ENCODE measurements at regions not wholly inside any gene's neighbourhood (a gene's known extent, or its start where the extent isn't known, plus 50 kb on each side); places are given as distances from the start of the nearest gene placed in this dataset.

GRCh38 chr5:159712672-159713071 lies 203.6 kb upstream of the ADRA1B start:
- no peak for DNase-seq

GRCh38 chr5:159713254-159713653 lies 203.0 kb upstream of the ADRA1B start:
- no peak for DNase-seq

- DNase-seq, result no peak
Observed at GRCh38 chr5:159713773-159714172, 202.5 kb upstream of the ADRA1B start.

GRCh38 chr5:159725475-159725874 lies 190.8 kb upstream of the ADRA1B start:
- DNase-seq, result no peak

GRCh38 chr5:159727167-159727566 lies 189.1 kb upstream of the ADRA1B start:
- DNase-seq, result no peak

GRCh38 chr5:159730285-159730684 lies 186.0 kb upstream of the ADRA1B start:
- no peak for DNase-seq

GRCh38 chr5:159732220-159732619 lies 184.1 kb upstream of the ADRA1B start:
- DNase-seq, result no peak

- DNase-seq, result no peak
Observed at GRCh38 chr5:159734366-159734765, 181.9 kb upstream of the ADRA1B start.

GRCh38 chr5:159735036-159735435 lies 181.2 kb upstream of the ADRA1B start:
- no peak for DNase-seq

GRCh38 chr5:159735749-159736660 lies 180.3 kb upstream of the ADRA1B start:
- no peak for DNase-seq

- DNase-seq, result no peak
Observed at GRCh38 chr5:159736844-159737243, 179.4 kb upstream of the ADRA1B start.

GRCh38 chr5:159737263-159737662 lies 179.0 kb upstream of the ADRA1B start:
- no peak for DNase-seq

GRCh38 chr5:159741829-159742322 lies 174.4 kb upstream of the ADRA1B start:
- DNase-seq, result no peak

GRCh38 chr5:159743234-159743633 lies 173.0 kb upstream of the ADRA1B start:
- no peak for DNase-seq

- no peak for DNase-seq
Observed at GRCh38 chr5:159746707-159747106, 169.6 kb upstream of the ADRA1B start.

GRCh38 chr5:159749146-159749545 lies 167.1 kb upstream of the ADRA1B start:
- no peak for DNase-seq

GRCh38 chr5:159750226-159750625 lies 166.1 kb upstream of the ADRA1B start:
- no peak for DNase-seq

- no peak for DNase-seq
Observed at GRCh38 chr5:159751459-159751858, 164.8 kb upstream of the ADRA1B start.

GRCh38 chr5:159752622-159753275 lies 163.5 kb upstream of the ADRA1B start:
- DNase-seq, result no peak

- DNase-seq, result no peak
Observed at GRCh38 chr5:159758189-159758588, 158.1 kb upstream of the ADRA1B start.

GRCh38 chr5:159759791-159760290 lies 156.4 kb upstream of the ADRA1B start:
- DNase-seq, result no peak

GRCh38 chr5:159762921-159763320 lies 153.4 kb upstream of the ADRA1B start:
- no peak for DNase-seq

GRCh38 chr5:159763562-159763961 lies 152.7 kb upstream of the ADRA1B start:
- no peak for DNase-seq

All from NCI-H187 (cell line).